Adrenal gland (tissue), 5 donors: ENCODE measurements at regions not wholly inside any gene's neighbourhood (a gene's known extent, or its start where the extent isn't known, plus 50 kb on each side); places are given as distances from the start of the nearest gene placed in this dataset.

Source experiments
- POLR2A ChIP-seq, 2 donors: fragments of 450-650 bp; IDR thresholded peaks; one replicate each; pipeline ENCODE4 v1.6.1; 2017; ENCODE audit warnings: antibody characterized with exemption in 2 of 2, mild to moderate bottlenecking in 2 of 2, moderate library complexity in 1 of 2
- TF ChIP-seq, protein P1 (sequence below), 6 experiments: fragments of 450-650 bp in 4 of 6; fragments of 200-600 bp in 2 of 6; sonication (generic) in 1 of 6; IDR thresholded peaks; 1 replicate in 5 of 6; 2 replicates in 1 of 6; pipeline versions ENCODE4 v1.5.1 to v1.8.0; 2016 to 2021; ENCODE audit warnings: antibody characterized with exemption in 6 of 6, mild to moderate bottlenecking in 2 of 6, moderate library complexity in 1 of 6
- donor health status: DM: no; HTN: no; CAD: no.

DNA sequence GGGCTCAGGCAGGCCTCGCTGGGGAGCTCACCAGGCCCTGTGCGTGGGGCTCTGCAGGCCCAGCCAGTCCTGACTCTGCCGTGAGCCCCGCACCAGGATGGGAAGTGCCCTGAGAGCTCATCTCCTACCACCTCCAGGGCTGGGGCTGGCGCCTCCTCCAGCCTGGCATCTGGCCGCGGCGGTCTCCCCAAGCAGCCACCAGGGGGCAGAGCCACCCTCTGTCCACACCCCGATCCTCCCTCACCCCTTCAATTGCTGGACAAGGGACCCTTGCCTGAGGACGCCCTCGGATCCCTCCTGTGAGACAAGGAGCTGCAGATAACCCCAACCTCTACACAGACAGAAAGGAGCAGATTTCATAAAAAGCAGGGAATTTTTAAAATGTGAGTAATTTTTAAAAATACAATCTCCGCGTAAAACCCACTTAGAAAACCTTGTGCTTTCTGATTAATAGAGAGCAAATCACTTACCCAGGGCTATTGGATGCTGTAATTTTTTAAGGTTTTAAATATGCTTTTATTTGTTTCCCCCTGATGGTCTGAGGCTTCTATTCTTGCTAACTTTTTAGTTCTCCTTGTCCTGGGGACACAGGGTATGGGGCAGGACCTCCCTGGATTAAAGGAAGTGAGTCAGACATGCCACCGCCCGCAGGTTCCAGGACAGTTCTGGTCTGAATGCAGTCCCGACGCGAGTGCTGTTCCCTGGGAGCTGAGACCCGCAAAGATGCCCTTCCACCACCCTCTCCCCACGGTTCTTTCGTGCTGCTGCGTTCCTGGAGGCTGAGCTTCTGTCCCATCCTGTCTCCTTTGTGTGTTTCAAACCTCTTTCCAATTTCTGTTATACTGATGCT lies 52.3 kb upstream of the CHRNA7 start:
- TF ChIP-seq, protein P1, sequence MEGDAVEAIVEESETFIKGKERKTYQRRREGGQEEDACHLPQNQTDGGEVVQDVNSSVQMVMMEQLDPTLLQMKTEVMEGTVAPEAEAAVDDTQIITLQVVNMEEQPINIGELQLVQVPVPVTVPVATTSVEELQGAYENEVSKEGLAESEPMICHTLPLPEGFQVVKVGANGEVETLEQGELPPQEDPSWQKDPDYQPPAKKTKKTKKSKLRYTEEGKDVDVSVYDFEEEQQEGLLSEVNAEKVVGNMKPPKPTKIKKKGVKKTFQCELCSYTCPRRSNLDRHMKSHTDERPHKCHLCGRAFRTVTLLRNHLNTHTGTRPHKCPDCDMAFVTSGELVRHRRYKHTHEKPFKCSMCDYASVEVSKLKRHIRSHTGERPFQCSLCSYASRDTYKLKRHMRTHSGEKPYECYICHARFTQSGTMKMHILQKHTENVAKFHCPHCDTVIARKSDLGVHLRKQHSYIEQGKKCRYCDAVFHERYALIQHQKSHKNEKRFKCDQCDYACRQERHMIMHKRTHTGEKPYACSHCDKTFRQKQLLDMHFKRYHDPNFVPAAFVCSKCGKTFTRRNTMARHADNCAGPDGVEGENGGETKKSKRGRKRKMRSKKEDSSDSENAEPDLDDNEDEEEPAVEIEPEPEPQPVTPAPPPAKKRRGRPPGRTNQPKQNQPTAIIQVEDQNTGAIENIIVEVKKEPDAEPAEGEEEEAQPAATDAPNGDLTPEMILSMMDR (IDR thresholded peaks at IDR 0.05): peak; percentile 52 to 80 (median 72)
- TF ChIP-seq POLR2A (IDR thresholded peaks at IDR 0.05): no peak
